ENCODE measurements at regions not wholly inside any gene's neighbourhood (a gene's known extent, or its start where the extent isn't known, plus 50 kb on each side); places are given as distances from the start of the nearest gene placed in this dataset.

DNA sequence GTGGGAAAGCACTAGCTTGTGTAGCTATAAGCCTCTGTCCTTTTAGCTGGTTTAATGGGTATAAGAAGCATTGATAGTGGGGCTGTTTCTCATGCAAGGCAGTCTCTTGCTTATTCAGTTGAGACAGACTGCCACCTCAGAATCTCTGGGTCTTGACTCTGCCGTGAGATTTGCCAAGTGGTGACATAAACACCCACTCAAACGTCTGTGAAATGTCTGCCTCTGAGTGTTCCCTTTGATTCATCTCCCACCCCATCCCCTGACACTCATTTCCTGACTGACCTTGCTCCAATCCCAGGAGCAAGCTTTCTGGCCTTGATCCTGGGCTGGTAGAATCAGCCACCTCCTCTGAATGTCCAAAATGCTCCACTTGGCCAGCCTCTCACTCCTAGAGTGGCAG lies 141.9 kb upstream of the RBMS1 start:
- no peak for TF ChIP-seq ZNF70 (CRISPR knock-in tag; IDR thresholded peaks at IDR 0.05)
- TF ChIP-seq TCF4 (CRISPR knock-in tag; IDR thresholded peaks at IDR 0.05; ENCODE audit: borderline replicate concordance): no peak
- no peak for TF ChIP-seq BACH2 (CRISPR knock-in tag; IDR thresholded peaks at IDR 0.05; ENCODE audit: borderline replicate concordance)

Measured in SK-N-SH treated with all-trans-retinoic acid at 6 μM for 48 hours (cell line).